K562 (cell line): ENCODE measurements at regions not wholly inside any gene's neighbourhood (a gene's known extent, or its start where the extent isn't known, plus 50 kb on each side); places are given as distances from the start of the nearest gene placed in this dataset.

Source experiments
- ATAC-seq: fragments of 200-7000 bp; cut with Tn5 transposase; 3 replicates; pipeline ENCODE4 v1.9.1; 2020; ENCODE audit warnings: moderate library complexity
- BruUV-seq: library from RNA; stranded (reverse); fragments of 400-500 nt; replicated peaks from 2 replicates; lab custom pipeline; 2021; lab: Mats Ljungman, UMichigan
- CTCF ChIA-PET: fragments of 300-600 bp; formaldehyde crosslinking; extraction: SDS; loops from one replicate; lab custom pipeline; 2021; ENCODE audit warnings: low intra/inter-chr PET ratio; lab: Yijun Ruan, JAX
- POLR2A ChIA-PET: fragments of 300-600, 350-650 bp; sonication (Branson Sonifier 250); formaldehyde crosslinking; extraction: SDS; loops from one replicate; lab custom pipeline; 2021; ENCODE audit warnings: antibody characterized with exemption, inconsistent platforms; lab: Yijun Ruan, JAX
- DNase-seq, 4 experiments: peaks; one replicate each; pipeline versions ENCODE4 v3.0.0 to v3.0.0-alpha.2; 2011 to 2018; ENCODE audit warnings: low spot score in 3 of 4, mixed read lengths in 3 of 4; ENCODE audit errors: extremely low read depth in 1 of 4
- FAIRE-seq: peaks from 2 replicates; lab custom pipeline; 2011; peaks lifted over from hg19 to GRCh38; lab: Jason Lieb, UNC
- H2AFZ ChIP-seq: 2 replicates; pipeline ENCODE4 v1.6.0; 2011; ENCODE audit warnings: low read depth, low read length, control low read depth, inconsistent platforms
- H3K27ac ChIP-seq: fragments of 200-600 bp; 3 replicates; pipeline ENCODE4 v1.8.0; 2011; ENCODE audit warnings: low read depth, mild to moderate bottlenecking, control low read depth, inconsistent platforms, low read length, moderate library complexity, mixed read lengths; ENCODE audit errors: extremely low read depth
- H3K27me3 ChIP-seq, 2 experiments: fragments of 300-600 bp in 1 of 2; 2 replicates in 1 of 2; 3 replicates in 1 of 2; pipeline versions ENCODE4 v1.6.0 to v1.8.0; 2011; ENCODE audit warnings: inconsistent platforms in 2 of 2, low read length in 2 of 2, mild to moderate bottlenecking in 1 of 2, mixed read lengths in 1 of 2, moderate library complexity in 1 of 2; ENCODE audit not compliant: control insufficient read depth in 2 of 2, insufficient read depth in 2 of 2
- H3K36me3 ChIP-seq: fragments of 300-600 bp; 3 replicates; pipeline ENCODE4 v1.8.0; 2011; ENCODE audit warnings: mild to moderate bottlenecking, low read length, inconsistent platforms; ENCODE audit not compliant: control insufficient read depth, insufficient read depth
- H3K4me1 ChIP-seq, 2 experiments: fragments of 200-600 bp in 1 of 2; replicated peaks in 1 of 2; 2 replicates in 1 of 2; 3 replicates in 1 of 2; pipeline versions ENCODE4 v1.5.1 to v1.8.0; 2011; ENCODE audit warnings: inconsistent platforms in 2 of 2, low read length in 2 of 2, mild to moderate bottlenecking in 1 of 2, mixed read lengths in 1 of 2, moderate library complexity in 1 of 2; ENCODE audit not compliant: control insufficient read depth in 2 of 2, insufficient read depth in 2 of 2
- H3K4me2 ChIP-seq: 2 replicates; pipeline ENCODE4 v1.6.1; 2011; ENCODE audit warnings: low read length, control low read depth, inconsistent platforms, mixed read lengths; ENCODE audit not compliant: insufficient read depth
- H3K4me3 ChIP-seq: fragments of 200-600 bp; sonication (generic), shearing (Covaris generic); 2 replicates; pipeline ENCODE4 v1.5.1; 2016; ENCODE audit warnings: control low read depth, inconsistent platforms
- H3K79me2 ChIP-seq: fragments of 200-600 bp; 3 replicates; pipeline ENCODE4 v1.8.0; 2011; ENCODE audit warnings: low read length, inconsistent platforms; ENCODE audit not compliant: control insufficient read depth, insufficient read depth
- H3K9ac ChIP-seq, 2 experiments: 2 replicates each; pipeline versions ENCODE4 v1.6.0 to v1.6.1; 2011; ENCODE audit warnings: low read depth in 2 of 2, low read length in 2 of 2, control low read depth in 1 of 2, inconsistent platforms in 1 of 2, mild to moderate bottlenecking in 1 of 2, mixed read lengths in 1 of 2; ENCODE audit not compliant: insufficient read depth in 1 of 2
- H3K9me1 ChIP-seq: one replicate; pipeline ENCODE4 v1.6.0; 2011; ENCODE audit warnings: inconsistent platforms, mild to moderate bottlenecking, low read length, moderate library complexity; ENCODE audit not compliant: control insufficient read depth, insufficient read depth
- H3K9me3 ChIP-seq: replicated peaks from 2 replicates; pipeline ENCODE4 v1.5.1; 2011; ENCODE audit warnings: low read depth, low read length, inconsistent platforms; ENCODE audit not compliant: control insufficient read depth, insufficient read depth
- H4K20me1 ChIP-seq: replicated peaks from 2 replicates; pipeline ENCODE4 v1.6.1; 2011; ENCODE audit warnings: low read length, inconsistent platforms, mixed read lengths; ENCODE audit not compliant: control insufficient read depth, insufficient read depth
- DIDO1 ChIP-seq: fragments of 450-650 bp; IDR thresholded peaks from 2 replicates; pipeline ENCODE4 v1.6.1; 2016; ENCODE audit warnings: low read depth, missing biosample characterization, missing genetic modification characterization
- NFATC3 ChIP-seq: fragments of 450-650 bp; IDR thresholded peaks from 2 replicates; pipeline ENCODE4 v1.6.1; 2017; ENCODE audit warnings: mild to moderate bottlenecking
- TAF1 ChIP-seq: IDR thresholded peaks from 2 replicates; pipeline ENCODE4 v1.6.1; 2011; ENCODE audit warnings: mild to moderate bottlenecking, low read length, moderate library complexity; ENCODE audit not compliant: insufficient read depth, control insufficient read depth, severe bottlenecking; ENCODE audit errors: extremely low read depth
- ZNF175 ChIP-seq: fragments of 200-800 bp; sonication (Bioruptor generic); IDR thresholded peaks from 2 replicates; pipeline ENCODE4 v1.6.1; 2016; ENCODE audit warnings: low read depth, mild to moderate bottlenecking, missing genetic modification characterization, missing compliant biosample characterization
- ZNF347 ChIP-seq: fragments of 450-650 bp; formaldehyde crosslinking; IDR thresholded peaks from 2 replicates; pipeline ENCODE4 v1.4.0; 2020; ENCODE audit warnings: low read depth, mild to moderate bottlenecking, moderate library complexity
- ZNF41 ChIP-seq: fragments of 250-450 bp; sonication (Bioruptor Pico); conservative IDR thresholded peaks from 2 replicates; pipeline ENCODE4 v1.4.0; 2020; ENCODE audit warnings: mild to moderate bottlenecking
- WGBS: fragments of 100-300 bp; shearing (Covaris generic); methylation state at CpG from one replicate; pipeline ENCODE4 v1.1.6; 2016; ENCODE audit warnings: low coverage, mixed read lengths; ENCODE audit not compliant: insufficient coverage; ENCODE audit errors: missing lambda C conversion rate; 5-methylcytosine and 5-hydroxymethylcytosine counted together
- in situ Hi-C: fragments of 300-500 bp; cut with MboI; formaldehyde crosslinking; loops from 4 replicates; pipeline ENCODE4 v1.15.0; 2018; ENCODE audit warnings: inconsistent platforms, mixed read lengths
- intact Hi-C: fragments of 100-400 bp; cut with micrococcal nuclease; formaldehyde crosslinking; loops from 2 replicates; pipeline ENCODE4 v1.14.2; 2022
- TF ChIP-seq, protein P1 (sequence below): fragments of 200-600 bp; sonication (generic); IDR thresholded peaks from one replicate; pipeline ENCODE4 v1.6.1; 2012; ENCODE audit warnings: mild to moderate bottlenecking, low read depth, low read length, inconsistent platforms
- TF ChIP-seq, protein P2 (sequence below): fragments of 250-450 bp; sonication (Bioruptor Pico); IDR thresholded peaks from 2 replicates; pipeline ENCODE4 v1.4.0; 2020; ENCODE audit warnings: borderline replicate concordance

DNA sequence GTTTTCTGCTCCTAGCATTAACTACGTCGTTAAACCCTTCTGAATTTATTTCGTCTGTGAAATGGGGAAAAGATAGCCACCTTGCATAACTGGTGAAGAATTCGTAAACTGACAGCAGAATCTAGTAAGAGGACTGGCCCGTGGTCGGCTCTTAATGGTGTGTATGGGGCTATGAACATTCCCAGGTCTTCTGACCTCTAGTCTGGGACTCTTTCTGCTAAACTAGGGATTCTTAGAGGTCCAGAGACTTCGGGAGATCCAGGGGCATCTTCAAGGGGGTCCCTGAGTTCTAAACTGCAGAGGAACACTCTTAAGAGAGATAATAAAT, 231.1 kb upstream of the SERP2 start:
- Histone ChIP-seq H2AFZ (peak overlapping the region; percentile 93), H3K4me1 (peaks cover 9 to 11% of the 10 kb centered on the region in 2 experiments; a peak in 3 of 5 replicates), H4K20me1 (no peaks in the 10 kb centered on the region), H3K27me3 (no peaks in the 10 kb centered on the region; a peak in 1 of 5 replicates), H3K27ac (no peak overlapping the region), H3K4me3 (peak overlapping the region; percentile 24; the same call in 1 of the 2 replicates), H3K9me3 (no peaks in the 10 kb centered on the region), H3K4me2 (peak overlapping the region; percentile 77), H3K9me1 (no peaks in the 10 kb centered on the region), H3K36me3 (no peaks in the 10 kb centered on the region), H3K9ac (peak overlapping the region; percentile 64 to 78; a peak in 3 of 4 replicates), H3K79me2 (no peaks in the 10 kb centered on the region)
- intact Hi-C loops = no loop called here
- WGBS = 0% methylated on average over 2 of the region's 7 CpGs
- ATAC-seq = no peak
- POLR2A ChIA-PET = interaction anchor here (0.6 to 1.5 kb wide), 2 partner anchors 13 to 233 kb away, joined by 3 to 6 read pairs; no protein-coding TSS in a partner anchor
- TF ChIP-seq, protein P1, sequence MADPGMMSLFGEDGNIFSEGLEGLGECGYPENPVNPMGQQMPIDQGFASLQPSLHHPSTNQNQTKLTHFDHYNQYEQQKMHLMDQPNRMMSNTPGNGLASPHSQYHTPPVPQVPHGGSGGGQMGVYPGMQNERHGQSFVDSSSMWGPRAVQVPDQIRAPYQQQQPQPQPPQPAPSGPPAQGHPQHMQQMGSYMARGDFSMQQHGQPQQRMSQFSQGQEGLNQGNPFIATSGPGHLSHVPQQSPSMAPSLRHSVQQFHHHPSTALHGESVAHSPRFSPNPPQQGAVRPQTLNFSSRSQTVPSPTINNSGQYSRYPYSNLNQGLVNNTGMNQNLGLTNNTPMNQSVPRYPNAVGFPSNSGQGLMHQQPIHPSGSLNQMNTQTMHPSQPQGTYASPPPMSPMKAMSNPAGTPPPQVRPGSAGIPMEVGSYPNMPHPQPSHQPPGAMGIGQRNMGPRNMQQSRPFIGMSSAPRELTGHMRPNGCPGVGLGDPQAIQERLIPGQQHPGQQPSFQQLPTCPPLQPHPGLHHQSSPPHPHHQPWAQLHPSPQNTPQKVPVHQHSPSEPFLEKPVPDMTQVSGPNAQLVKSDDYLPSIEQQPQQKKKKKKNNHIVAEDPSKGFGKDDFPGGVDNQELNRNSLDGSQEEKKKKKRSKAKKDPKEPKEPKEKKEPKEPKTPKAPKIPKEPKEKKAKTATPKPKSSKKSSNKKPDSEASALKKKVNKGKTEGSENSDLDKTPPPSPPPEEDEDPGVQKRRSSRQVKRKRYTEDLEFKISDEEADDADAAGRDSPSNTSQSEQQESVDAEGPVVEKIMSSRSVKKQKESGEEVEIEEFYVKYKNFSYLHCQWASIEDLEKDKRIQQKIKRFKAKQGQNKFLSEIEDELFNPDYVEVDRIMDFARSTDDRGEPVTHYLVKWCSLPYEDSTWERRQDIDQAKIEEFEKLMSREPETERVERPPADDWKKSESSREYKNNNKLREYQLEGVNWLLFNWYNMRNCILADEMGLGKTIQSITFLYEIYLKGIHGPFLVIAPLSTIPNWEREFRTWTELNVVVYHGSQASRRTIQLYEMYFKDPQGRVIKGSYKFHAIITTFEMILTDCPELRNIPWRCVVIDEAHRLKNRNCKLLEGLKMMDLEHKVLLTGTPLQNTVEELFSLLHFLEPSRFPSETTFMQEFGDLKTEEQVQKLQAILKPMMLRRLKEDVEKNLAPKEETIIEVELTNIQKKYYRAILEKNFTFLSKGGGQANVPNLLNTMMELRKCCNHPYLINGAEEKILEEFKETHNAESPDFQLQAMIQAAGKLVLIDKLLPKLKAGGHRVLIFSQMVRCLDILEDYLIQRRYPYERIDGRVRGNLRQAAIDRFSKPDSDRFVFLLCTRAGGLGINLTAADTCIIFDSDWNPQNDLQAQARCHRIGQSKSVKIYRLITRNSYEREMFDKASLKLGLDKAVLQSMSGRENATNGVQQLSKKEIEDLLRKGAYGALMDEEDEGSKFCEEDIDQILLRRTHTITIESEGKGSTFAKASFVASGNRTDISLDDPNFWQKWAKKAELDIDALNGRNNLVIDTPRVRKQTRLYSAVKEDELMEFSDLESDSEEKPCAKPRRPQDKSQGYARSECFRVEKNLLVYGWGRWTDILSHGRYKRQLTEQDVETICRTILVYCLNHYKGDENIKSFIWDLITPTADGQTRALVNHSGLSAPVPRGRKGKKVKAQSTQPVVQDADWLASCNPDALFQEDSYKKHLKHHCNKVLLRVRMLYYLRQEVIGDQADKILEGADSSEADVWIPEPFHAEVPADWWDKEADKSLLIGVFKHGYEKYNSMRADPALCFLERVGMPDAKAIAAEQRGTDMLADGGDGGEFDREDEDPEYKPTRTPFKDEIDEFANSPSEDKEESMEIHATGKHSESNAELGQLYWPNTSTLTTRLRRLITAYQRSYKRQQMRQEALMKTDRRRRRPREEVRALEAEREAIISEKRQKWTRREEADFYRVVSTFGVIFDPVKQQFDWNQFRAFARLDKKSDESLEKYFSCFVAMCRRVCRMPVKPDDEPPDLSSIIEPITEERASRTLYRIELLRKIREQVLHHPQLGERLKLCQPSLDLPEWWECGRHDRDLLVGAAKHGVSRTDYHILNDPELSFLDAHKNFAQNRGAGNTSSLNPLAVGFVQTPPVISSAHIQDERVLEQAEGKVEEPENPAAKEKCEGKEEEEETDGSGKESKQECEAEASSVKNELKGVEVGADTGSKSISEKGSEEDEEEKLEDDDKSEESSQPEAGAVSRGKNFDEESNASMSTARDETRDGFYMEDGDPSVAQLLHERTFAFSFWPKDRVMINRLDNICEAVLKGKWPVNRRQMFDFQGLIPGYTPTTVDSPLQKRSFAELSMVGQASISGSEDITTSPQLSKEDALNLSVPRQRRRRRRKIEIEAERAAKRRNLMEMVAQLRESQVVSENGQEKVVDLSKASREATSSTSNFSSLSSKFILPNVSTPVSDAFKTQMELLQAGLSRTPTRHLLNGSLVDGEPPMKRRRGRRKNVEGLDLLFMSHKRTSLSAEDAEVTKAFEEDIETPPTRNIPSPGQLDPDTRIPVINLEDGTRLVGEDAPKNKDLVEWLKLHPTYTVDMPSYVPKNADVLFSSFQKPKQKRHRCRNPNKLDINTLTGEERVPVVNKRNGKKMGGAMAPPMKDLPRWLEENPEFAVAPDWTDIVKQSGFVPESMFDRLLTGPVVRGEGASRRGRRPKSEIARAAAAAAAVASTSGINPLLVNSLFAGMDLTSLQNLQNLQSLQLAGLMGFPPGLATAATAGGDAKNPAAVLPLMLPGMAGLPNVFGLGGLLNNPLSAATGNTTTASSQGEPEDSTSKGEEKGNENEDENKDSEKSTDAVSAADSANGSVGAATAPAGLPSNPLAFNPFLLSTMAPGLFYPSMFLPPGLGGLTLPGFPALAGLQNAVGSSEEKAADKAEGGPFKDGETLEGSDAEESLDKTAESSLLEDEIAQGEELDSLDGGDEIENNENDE = no peak
- TF ChIP-seq ZNF41 (CRISPR knock-in tag) = no peak
- TF ChIP-seq, protein P2, sequence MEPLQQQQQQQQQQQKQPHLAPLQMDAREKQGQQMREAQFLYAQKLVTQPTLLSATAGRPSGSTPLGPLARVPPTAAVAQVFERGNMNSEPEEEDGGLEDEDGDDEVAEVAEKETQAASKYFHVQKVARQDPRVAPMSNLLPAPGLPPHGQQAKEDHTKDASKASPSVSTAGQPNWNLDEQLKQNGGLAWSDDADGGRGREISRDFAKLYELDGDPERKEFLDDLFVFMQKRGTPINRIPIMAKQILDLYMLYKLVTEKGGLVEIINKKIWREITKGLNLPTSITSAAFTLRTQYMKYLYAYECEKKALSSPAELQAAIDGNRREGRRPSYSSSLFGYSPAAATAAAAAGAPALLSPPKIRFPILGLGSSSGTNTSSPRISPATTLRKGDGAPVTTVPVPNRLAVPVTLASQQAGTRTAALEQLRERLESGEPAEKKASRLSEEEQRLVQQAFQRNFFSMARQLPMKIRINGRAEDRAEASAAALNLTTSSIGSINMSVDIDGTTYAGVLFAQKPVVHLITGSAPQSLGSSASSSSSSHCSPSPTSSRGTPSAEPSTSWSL (CRISPR knock-in tag) = no peak
- no peak for TF ChIP-seq ZNF347 (CRISPR knock-in tag)
- 0 out of 2 replicates have a peak, but pooled peaks have one; percentile 20 for TF ChIP-seq NFATC3
- TF ChIP-seq DIDO1 = no peak
- no peak for TF ChIP-seq TAF1
- TF ChIP-seq ZNF175 = no peak
- CTCF ChIA-PET = no interaction called here
- no peak for DNase-seq
- in situ Hi-C loops = no loop called here
- no peak for FAIRE-seq
- BruUV-seq = no TSS peak
